Choroid plexus epithelial cell (primary cell): ENCODE measurements at regions not wholly inside any gene's neighbourhood (a gene's known extent, or its start where the extent isn't known, plus 50 kb on each side); places are given as distances from the start of the nearest gene placed in this dataset.

Source experiments
- DNase-seq: peaks from one replicate; pipeline ENCODE4 v3.0.0-alpha.2; 2010; ENCODE audit warnings: low read depth
- H3K4me3 ChIP-seq: 2 replicates; pipeline ENCODE4 v1.5.1; 2011; ENCODE audit warnings: low read depth, mild to moderate bottlenecking, control low read depth, low read length, moderate library complexity
- TF ChIP-seq, protein P1 (sequence below): conservative IDR thresholded peaks from 2 replicates; pipeline ENCODE4 v1.5.1; 2011; ENCODE audit warnings: low read depth, mild to moderate bottlenecking, control low read depth, inconsistent platforms, low read length, moderate library complexity

GRCh38 chr2:120401275-120402066 lies 55.5 kb downstream of the INHBB start:
- TF ChIP-seq, protein P1, sequence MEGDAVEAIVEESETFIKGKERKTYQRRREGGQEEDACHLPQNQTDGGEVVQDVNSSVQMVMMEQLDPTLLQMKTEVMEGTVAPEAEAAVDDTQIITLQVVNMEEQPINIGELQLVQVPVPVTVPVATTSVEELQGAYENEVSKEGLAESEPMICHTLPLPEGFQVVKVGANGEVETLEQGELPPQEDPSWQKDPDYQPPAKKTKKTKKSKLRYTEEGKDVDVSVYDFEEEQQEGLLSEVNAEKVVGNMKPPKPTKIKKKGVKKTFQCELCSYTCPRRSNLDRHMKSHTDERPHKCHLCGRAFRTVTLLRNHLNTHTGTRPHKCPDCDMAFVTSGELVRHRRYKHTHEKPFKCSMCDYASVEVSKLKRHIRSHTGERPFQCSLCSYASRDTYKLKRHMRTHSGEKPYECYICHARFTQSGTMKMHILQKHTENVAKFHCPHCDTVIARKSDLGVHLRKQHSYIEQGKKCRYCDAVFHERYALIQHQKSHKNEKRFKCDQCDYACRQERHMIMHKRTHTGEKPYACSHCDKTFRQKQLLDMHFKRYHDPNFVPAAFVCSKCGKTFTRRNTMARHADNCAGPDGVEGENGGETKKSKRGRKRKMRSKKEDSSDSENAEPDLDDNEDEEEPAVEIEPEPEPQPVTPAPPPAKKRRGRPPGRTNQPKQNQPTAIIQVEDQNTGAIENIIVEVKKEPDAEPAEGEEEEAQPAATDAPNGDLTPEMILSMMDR: no peak
- H3K4me3 ChIP-seq: no peak overlapping the region
- DNase-seq: no peak

- H3K4me3 ChIP-seq: no peak overlapping the region
- DNase-seq: no peak
- TF ChIP-seq, protein P1: no peak
These were observed 56.1 kb downstream of the INHBB start for GRCh38 chr2:120402067-120402433.

DNA sequence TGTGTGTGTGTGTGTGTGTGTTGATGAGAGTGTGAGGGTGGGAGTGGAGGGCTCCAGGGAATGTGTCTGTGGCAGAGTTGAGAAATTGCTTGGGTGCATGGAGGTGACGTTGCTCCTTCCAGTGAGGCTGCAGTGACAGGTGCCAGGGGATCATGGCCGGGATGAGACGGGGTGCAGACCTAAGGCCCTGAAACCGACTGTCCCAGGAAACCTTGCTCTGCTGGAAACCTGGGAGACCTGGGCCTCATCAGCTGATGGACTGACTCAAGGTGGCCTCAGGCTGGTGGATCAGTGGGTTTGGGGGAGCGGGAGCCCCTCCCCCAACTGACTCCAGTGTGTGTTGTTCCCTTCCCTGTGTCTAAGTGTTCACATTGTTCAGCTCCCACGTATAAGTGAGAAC lies 56.6 kb downstream of the INHBB start:
- no peak for DNase-seq
- TF ChIP-seq, protein P1: no peak
- H3K4me3 ChIP-seq: no peak overlapping the region

DNA sequence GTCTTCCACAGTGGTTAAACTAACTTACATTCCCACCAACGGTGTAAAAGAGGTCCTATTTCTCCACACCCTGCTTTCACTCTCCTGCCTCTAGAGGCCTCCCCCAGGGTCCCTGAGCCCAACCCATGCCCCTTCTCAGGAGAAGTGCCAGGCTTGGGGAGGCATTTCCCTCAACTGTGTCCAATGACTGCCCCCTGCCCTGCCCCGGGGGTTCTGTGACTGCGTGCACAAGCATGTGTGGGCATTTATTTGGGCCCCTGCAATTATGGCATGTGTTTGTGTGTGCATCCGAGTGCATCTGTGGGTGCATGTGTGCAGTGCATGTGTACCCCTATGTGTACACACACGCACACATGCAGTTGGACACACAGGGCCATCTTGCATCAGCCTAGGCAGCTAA lies 57.3 kb downstream of the INHBB start:
- H3K4me3 ChIP-seq: no peak overlapping the region
- TF ChIP-seq, protein P1: no peak
- DNase-seq: no peak

- no peak for DNase-seq
- TF ChIP-seq, protein P1: no peak
- no peak overlapping the region for H3K4me3 ChIP-seq
These were observed 57.7 kb downstream of the INHBB start for GRCh38 chr2:120403676-120404075.

DNA sequence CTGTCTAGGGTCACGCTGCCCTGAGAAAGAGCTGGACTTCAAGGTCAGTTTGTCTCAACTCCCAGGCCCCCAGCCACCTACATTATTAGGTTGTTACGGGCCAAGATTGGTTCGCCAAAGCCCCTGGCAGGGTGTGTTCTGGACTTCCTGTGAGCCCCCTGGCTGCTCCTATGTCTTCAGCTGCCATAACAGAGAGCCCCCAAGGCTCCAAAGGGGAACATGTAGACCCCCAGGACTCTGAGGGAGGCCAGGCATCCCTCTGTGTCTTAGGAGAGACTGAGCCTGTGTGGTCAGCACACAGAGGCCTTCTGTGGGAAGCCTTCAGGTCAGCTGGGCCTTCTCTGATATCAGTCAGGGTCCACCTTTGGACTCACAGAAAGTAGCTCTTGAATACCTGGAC lies 58.3 kb downstream of the INHBB start:
- TF ChIP-seq, protein P1: no peak
- no peak for DNase-seq
- no peak overlapping the region for H3K4me3 ChIP-seq
